H1 (cell line): ENCODE measurements at regions not wholly inside any gene's neighbourhood (a gene's known extent, or its start where the extent isn't known, plus 50 kb on each side); places are given as distances from the start of the nearest gene placed in this dataset.

Experiments used
- ATF3 ChIP-seq: IDR thresholded peaks from 2 replicates; pipeline ENCODE4 v1.6.1; 2011; ENCODE audit warnings: low read depth, mild to moderate bottlenecking, low read length; ENCODE audit not compliant: insufficient read depth
- CBX5 ChIP-seq: fragments of 300-800, 300-1000 bp; sonication (generic); IDR thresholded peaks from 2 replicates; pipeline ENCODE4 v1.7.1; 2016; ENCODE audit warnings: antibody characterized with exemption, low read length, low read depth
- CEBPB ChIP-seq: IDR thresholded peaks from 2 replicates; pipeline ENCODE4 v1.6.1; 2012; ENCODE audit warnings: low read depth, low read length
- CHD2 ChIP-seq: IDR thresholded peaks from 2 replicates; pipeline ENCODE4 v1.6.1; 2012; ENCODE audit warnings: low read length, improper control_type of control experiment
- MAFK ChIP-seq: IDR thresholded peaks from 2 replicates; pipeline ENCODE4 v1.6.1; 2012; ENCODE audit warnings: low read depth, mild to moderate bottlenecking, improper control_type of control experiment, low read length
- NRF1 ChIP-seq: IDR thresholded peaks from 2 replicates; pipeline ENCODE4 v1.6.1; 2011; ENCODE audit warnings: mild to moderate bottlenecking, low read depth, low read length, improper control_type of control experiment
- RXRA ChIP-seq: IDR thresholded peaks from 2 replicates; pipeline ENCODE4 v1.6.1; 2011; ENCODE audit warnings: low read depth, mild to moderate bottlenecking, low read length, moderate library complexity; ENCODE audit not compliant: insufficient read depth
- SIN3A ChIP-seq, 2 experiments: IDR thresholded peaks in 1 of 2; conservative IDR thresholded peaks in 1 of 2; 2 replicates each; pipeline ENCODE4 v1.6.1; 2011 to 2012; ENCODE audit warnings: low read length in 2 of 2, improper control_type of control experiment in 1 of 2, low read depth in 1 of 2, mild to moderate bottlenecking in 1 of 2
- TEAD4 ChIP-seq: IDR thresholded peaks from 2 replicates; pipeline ENCODE4 v1.6.1; 2012; ENCODE audit warnings: low read depth, low read length, inconsistent platforms, mixed read lengths
- TF ChIP-seq, protein P1 (sequence below): fragments of 300-600 bp; sonication (generic); IDR thresholded peaks from 2 replicates; pipeline ENCODE4 v1.7.1; 2012; ENCODE audit warnings: low read length, moderate library complexity, mild to moderate bottlenecking, inconsistent platforms; ENCODE audit not compliant: insufficient replicate concordance

DNA sequence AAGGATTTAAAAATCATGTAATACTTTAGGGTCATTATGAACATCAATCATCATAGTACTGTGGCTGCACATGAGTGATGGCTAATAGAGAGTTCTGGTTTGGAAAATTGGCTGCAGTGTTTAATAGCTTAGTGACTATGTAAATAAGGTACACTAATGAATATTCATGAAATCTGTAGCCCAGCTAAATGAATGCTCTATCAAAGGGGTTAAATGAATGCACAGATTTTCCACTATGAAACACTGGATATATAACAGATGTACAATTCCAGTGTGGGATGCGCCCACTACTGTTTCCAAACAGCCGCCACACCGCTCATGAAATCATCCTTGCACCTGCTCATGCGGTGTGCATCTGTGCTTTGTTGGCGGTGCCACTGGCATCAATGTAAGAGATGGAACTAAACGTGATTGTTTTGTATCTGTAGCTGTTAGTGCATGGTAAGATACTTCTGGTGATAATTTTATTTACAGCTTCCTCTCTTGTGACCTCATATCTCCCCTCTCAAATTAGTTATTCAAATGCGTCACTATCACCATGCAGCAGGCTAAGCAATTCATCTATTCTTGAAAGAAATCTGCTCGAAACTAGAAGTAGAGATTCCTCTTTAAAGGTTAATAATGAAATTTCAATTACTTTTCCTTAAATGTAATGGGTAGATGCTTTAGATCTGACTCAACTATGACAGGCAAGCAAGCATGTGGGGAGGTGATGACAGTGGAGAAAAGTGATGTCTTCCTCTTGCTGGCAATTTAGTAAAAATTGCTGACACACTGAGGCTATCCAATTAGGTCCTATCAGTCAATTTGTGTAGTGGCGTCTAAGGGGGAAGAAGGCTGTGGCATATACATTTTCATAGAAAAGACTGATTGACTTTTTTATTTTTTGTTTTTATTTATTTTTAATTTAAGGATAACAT is 433.6 kb downstream of the AEBP2 start (continued):
- TF ChIP-seq, protein P1, sequence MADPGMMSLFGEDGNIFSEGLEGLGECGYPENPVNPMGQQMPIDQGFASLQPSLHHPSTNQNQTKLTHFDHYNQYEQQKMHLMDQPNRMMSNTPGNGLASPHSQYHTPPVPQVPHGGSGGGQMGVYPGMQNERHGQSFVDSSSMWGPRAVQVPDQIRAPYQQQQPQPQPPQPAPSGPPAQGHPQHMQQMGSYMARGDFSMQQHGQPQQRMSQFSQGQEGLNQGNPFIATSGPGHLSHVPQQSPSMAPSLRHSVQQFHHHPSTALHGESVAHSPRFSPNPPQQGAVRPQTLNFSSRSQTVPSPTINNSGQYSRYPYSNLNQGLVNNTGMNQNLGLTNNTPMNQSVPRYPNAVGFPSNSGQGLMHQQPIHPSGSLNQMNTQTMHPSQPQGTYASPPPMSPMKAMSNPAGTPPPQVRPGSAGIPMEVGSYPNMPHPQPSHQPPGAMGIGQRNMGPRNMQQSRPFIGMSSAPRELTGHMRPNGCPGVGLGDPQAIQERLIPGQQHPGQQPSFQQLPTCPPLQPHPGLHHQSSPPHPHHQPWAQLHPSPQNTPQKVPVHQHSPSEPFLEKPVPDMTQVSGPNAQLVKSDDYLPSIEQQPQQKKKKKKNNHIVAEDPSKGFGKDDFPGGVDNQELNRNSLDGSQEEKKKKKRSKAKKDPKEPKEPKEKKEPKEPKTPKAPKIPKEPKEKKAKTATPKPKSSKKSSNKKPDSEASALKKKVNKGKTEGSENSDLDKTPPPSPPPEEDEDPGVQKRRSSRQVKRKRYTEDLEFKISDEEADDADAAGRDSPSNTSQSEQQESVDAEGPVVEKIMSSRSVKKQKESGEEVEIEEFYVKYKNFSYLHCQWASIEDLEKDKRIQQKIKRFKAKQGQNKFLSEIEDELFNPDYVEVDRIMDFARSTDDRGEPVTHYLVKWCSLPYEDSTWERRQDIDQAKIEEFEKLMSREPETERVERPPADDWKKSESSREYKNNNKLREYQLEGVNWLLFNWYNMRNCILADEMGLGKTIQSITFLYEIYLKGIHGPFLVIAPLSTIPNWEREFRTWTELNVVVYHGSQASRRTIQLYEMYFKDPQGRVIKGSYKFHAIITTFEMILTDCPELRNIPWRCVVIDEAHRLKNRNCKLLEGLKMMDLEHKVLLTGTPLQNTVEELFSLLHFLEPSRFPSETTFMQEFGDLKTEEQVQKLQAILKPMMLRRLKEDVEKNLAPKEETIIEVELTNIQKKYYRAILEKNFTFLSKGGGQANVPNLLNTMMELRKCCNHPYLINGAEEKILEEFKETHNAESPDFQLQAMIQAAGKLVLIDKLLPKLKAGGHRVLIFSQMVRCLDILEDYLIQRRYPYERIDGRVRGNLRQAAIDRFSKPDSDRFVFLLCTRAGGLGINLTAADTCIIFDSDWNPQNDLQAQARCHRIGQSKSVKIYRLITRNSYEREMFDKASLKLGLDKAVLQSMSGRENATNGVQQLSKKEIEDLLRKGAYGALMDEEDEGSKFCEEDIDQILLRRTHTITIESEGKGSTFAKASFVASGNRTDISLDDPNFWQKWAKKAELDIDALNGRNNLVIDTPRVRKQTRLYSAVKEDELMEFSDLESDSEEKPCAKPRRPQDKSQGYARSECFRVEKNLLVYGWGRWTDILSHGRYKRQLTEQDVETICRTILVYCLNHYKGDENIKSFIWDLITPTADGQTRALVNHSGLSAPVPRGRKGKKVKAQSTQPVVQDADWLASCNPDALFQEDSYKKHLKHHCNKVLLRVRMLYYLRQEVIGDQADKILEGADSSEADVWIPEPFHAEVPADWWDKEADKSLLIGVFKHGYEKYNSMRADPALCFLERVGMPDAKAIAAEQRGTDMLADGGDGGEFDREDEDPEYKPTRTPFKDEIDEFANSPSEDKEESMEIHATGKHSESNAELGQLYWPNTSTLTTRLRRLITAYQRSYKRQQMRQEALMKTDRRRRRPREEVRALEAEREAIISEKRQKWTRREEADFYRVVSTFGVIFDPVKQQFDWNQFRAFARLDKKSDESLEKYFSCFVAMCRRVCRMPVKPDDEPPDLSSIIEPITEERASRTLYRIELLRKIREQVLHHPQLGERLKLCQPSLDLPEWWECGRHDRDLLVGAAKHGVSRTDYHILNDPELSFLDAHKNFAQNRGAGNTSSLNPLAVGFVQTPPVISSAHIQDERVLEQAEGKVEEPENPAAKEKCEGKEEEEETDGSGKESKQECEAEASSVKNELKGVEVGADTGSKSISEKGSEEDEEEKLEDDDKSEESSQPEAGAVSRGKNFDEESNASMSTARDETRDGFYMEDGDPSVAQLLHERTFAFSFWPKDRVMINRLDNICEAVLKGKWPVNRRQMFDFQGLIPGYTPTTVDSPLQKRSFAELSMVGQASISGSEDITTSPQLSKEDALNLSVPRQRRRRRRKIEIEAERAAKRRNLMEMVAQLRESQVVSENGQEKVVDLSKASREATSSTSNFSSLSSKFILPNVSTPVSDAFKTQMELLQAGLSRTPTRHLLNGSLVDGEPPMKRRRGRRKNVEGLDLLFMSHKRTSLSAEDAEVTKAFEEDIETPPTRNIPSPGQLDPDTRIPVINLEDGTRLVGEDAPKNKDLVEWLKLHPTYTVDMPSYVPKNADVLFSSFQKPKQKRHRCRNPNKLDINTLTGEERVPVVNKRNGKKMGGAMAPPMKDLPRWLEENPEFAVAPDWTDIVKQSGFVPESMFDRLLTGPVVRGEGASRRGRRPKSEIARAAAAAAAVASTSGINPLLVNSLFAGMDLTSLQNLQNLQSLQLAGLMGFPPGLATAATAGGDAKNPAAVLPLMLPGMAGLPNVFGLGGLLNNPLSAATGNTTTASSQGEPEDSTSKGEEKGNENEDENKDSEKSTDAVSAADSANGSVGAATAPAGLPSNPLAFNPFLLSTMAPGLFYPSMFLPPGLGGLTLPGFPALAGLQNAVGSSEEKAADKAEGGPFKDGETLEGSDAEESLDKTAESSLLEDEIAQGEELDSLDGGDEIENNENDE = no peak
- TF ChIP-seq MAFK = no peak
- TF ChIP-seq CBX5 = no peak
- TF ChIP-seq SIN3A (conservative IDR thresholded peaks at IDR 0.05 in 1 of 2, IDR thresholded peaks at IDR 0.05 in 1 of 2; ENCODE audit: low read depth in 1 of 2, low read length in 2 of 2) = no peak
- TF ChIP-seq ATF3 = no peak
- no peak for TF ChIP-seq TEAD4
- no peak for TF ChIP-seq NRF1
- no peak for TF ChIP-seq RXRA
- no peak for TF ChIP-seq CHD2
- no peak for TF ChIP-seq CEBPB
